ENCODE measurements at regions not wholly inside any gene's neighbourhood (a gene's known extent, or its start where the extent isn't known, plus 50 kb on each side); places are given as distances from the start of the nearest gene placed in this dataset.

DNA sequence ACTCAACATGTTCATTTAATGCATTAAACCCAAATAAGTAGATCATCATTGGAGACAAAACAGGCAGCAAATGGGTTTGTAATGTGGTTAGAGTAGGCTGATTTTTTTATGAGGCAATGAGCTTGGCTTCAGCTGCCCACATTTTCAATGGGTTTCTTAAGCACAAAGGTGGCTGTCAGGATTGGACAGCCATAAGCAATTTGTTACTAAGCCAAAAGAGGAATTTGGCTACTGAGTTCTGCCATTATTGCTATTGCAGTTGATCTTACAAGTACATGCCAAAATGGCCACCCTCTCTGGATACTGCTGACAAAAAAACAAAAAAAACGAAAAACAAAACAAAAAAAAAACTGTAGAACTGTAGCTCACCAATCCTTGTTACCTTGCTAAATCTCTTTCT lies 1348.0 kb upstream of the PIK3C3 start:
- no peak for DNase-seq (ENCODE audit: low spot score)
- H3K4me1 Mint-ChIP-seq, result no peaks in the 10 kb centered on the region
- Histone ChIP-seq H3K4me2 (no peak overlapping the region), H3K4me3 (no peak overlapping the region), H3K9ac (no peak overlapping the region), H3K27me3 (no peaks in the 10 kb centered on the region), H3F3A (ENCODE audit: low read depth) (no peaks in the 10 kb centered on the region), H3K27ac (no peak overlapping the region), H2AFZ (replicated peaks) (no peak overlapping the region), H4K20me1 (ENCODE audit: low read depth) (no peaks in the 10 kb centered on the region), H3K4me1 (no peaks in the 10 kb centered on the region), H3K36me3 (no peaks in the 10 kb centered on the region), H3K9me3 (ENCODE audit: low read depth) (no peaks in the 10 kb centered on the region), H3K79me2 (ENCODE audit: low read depth) (no peaks in the 10 kb centered on the region)
- no peaks in the 10 kb centered on the region for H3K9me3 Mint-ChIP-seq
- no peak for TF ChIP-seq EZH2 (IDR thresholded peaks at IDR 0.05)
- TF ChIP-seq CTCF (IDR thresholded peaks at IDR 0.05), result no peak
- TF ChIP-seq EZH2phosphoT487 (IDR thresholded peaks at IDR 0.05), result no peak
- H3K36me3 Mint-ChIP-seq, result no peaks in the 10 kb centered on the region
- H3K27me3 Mint-ChIP-seq (ENCODE audit: insufficient read depth, low read depth), result peaks cover 2% of the 10 kb centered on the region
- no peak overlapping the region for H3K27ac Mint-ChIP-seq
- H3K4me3 Mint-ChIP-seq, result no peak overlapping the region

DNA sequence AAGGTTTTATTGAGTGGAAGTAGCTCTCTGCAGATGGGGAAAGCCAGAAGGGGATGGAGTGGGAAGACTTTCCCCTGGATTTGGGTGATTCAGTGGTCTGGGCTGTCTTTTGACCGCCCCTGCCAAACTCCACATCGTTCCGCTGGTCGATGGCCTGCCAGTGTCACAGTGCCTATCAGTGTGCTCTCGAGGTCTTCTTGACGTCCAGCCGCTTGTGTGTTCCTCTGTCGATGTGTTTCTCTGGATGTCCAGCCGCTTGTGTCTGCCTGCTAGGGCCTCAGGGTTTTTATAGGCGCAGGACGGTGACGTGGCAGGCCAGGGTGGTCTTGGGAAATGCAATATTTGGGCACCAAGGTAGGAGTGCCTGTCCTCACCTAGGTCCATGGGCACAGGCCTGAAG lies 1371.4 kb upstream of the PIK3C3 start:
- peaks cover 5% of the 10 kb centered on the region for H3K4me1 ChIP-seq
- no peaks in the 10 kb centered on the region for H3F3A ChIP-seq (ENCODE audit: low read depth)
- H3K9me3 Mint-ChIP-seq, result peaks cover 5% of the 10 kb centered on the region
- H3K36me3 Mint-ChIP-seq, result no peaks in the 10 kb centered on the region
- TF ChIP-seq EZH2 (IDR thresholded peaks at IDR 0.05), result no peak
- H3K9me3 ChIP-seq (ENCODE audit: low read depth), result no peaks in the 10 kb centered on the region
- no peak overlapping the region for H3K27ac ChIP-seq
- peak overlapping the region; percentile 46 for H3K27ac Mint-ChIP-seq
- H3K9ac ChIP-seq, result no peak overlapping the region
- DNase-seq (ENCODE audit: low spot score), result no peak
- no peaks in the 10 kb centered on the region for H3K4me1 Mint-ChIP-seq
- no peak overlapping the region for H3K4me2 ChIP-seq
- no peaks in the 10 kb centered on the region for H4K20me1 ChIP-seq (ENCODE audit: low read depth)
- no peaks in the 10 kb centered on the region for H3K79me2 ChIP-seq (ENCODE audit: low read depth)
- H3K36me3 ChIP-seq, result no peaks in the 10 kb centered on the region
- H3K4me3 Mint-ChIP-seq, result no peak overlapping the region
- H2AFZ ChIP-seq (replicated peaks), result no peak overlapping the region
- H3K4me3 ChIP-seq, result no peak overlapping the region
- H3K27me3 ChIP-seq, result no peaks in the 10 kb centered on the region
- no peaks in the 10 kb centered on the region for H3K27me3 Mint-ChIP-seq (ENCODE audit: insufficient read depth, low read depth)

DNA sequence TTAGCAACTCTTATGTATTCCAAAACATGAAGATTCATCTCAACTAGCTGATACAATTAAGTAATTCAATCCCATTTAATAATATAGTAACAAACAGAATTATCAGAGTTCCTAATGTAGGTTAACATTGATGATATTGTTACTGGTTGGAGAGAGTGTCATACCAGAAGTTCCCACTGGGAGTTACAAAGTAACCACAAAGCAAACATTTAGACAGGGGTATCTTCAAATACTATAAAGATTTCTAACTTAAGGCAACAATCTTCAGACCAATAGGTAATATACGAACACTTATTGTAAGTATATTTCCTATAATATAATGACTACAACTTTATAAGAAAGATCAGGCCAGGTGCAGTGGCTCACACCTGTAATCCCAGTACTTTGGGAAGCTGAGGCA lies 1372.9 kb upstream of the PIK3C3 start:
- H3K4me1 ChIP-seq, result peaks cover 19% of the 10 kb centered on the region
- Mint-ChIP-seq H3K4me1 (no peaks in the 10 kb centered on the region), H3K4me3 (no peak overlapping the region), H3K9me3 (peaks cover 3% of the 10 kb centered on the region), H3K27ac (no peak overlapping the region), H3K36me3 (no peaks in the 10 kb centered on the region), H3K27me3 (ENCODE audit: insufficient read depth, low read depth) (no peaks in the 10 kb centered on the region)
- no peaks in the 10 kb centered on the region for H3K9me3 ChIP-seq (ENCODE audit: low read depth)
- no peaks in the 10 kb centered on the region for H3F3A ChIP-seq (ENCODE audit: low read depth)
- H3K4me3 ChIP-seq, result no peak overlapping the region
- no peak overlapping the region for H3K4me2 ChIP-seq
- H3K9ac ChIP-seq, result no peak overlapping the region
- no peak overlapping the region for H2AFZ ChIP-seq (replicated peaks)
- DNase-seq (ENCODE audit: low spot score), result no peak
- H3K36me3 ChIP-seq, result no peaks in the 10 kb centered on the region
- TF ChIP-seq CTCF (IDR thresholded peaks at IDR 0.05) (peak; percentile 17), EZH2phosphoT487 (IDR thresholded peaks at IDR 0.05) (no peak)
- H3K27me3 ChIP-seq, result no peaks in the 10 kb centered on the region
- H3K27ac ChIP-seq, result no peak overlapping the region
- no peaks in the 10 kb centered on the region for H3K79me2 ChIP-seq (ENCODE audit: low read depth)
- H4K20me1 ChIP-seq (ENCODE audit: low read depth), result no peaks in the 10 kb centered on the region

GRCh38 chr18:40577981-40578365 lies 1377.1 kb upstream of the PIK3C3 start:
- Histone ChIP-seq H4K20me1 (ENCODE audit: low read depth) (no peaks in the 10 kb centered on the region), H2AFZ (replicated peaks) (no peak overlapping the region), H3K9ac (no peak overlapping the region), H3K4me3 (no peak overlapping the region), H3K27ac (no peak overlapping the region), H3K79me2 (ENCODE audit: low read depth) (no peaks in the 10 kb centered on the region), H3K4me1 (peaks cover 31% of the 10 kb centered on the region), H3K9me3 (ENCODE audit: low read depth) (no peaks in the 10 kb centered on the region), H3F3A (ENCODE audit: low read depth) (no peaks in the 10 kb centered on the region), H3K27me3 (no peaks in the 10 kb centered on the region), H3K4me2 (peak overlapping the region; percentile 4), H3K36me3 (no peaks in the 10 kb centered on the region)
- Mint-ChIP-seq H3K27ac (no peak overlapping the region), H3K27me3 (ENCODE audit: insufficient read depth, low read depth) (no peaks in the 10 kb centered on the region), H3K9me3 (peaks cover 4% of the 10 kb centered on the region), H3K4me1 (peaks cover 5% of the 10 kb centered on the region), H3K36me3 (no peaks in the 10 kb centered on the region), H3K4me3 (no peak overlapping the region)
- peak; percentile 11 for DNase-seq (ENCODE audit: low spot score)
- TF ChIP-seq EZH2phosphoT487 (IDR thresholded peaks at IDR 0.05) (no peak), CTCF (IDR thresholded peaks at IDR 0.05) (no peak), EZH2 (IDR thresholded peaks at IDR 0.05) (no peak)
